Activated effector memory CD4-positive, alpha-beta T cell treated with anti-CD3 and anti-CD28 coated beads, Interleukin-2, amount 50 U/mL, for 16 hours (primary cell): ENCODE measurements at regions not wholly inside any gene's neighbourhood (a gene's known extent, or its start where the extent isn't known, plus 50 kb on each side); places are given as distances from the start of the nearest gene placed in this dataset.

Experiments
- DNase-seq: peaks from one replicate; pipeline ENCODE4 v3.0.0-alpha.2; 2020

GRCh38 chr14:78075033-78075432 lies 95.1 kb upstream of the NRXN3 start:
- no peak for DNase-seq

GRCh38 chr14:78075555-78076277 lies 94.5 kb upstream of the NRXN3 start:
- no peak for DNase-seq

- no peak for DNase-seq
These were observed 88.9 kb upstream of the NRXN3 start for GRCh38 chr14:78081245-78081644.

GRCh38 chr14:78083837-78084236 lies 86.3 kb upstream of the NRXN3 start:
- no peak for DNase-seq

GRCh38 chr14:78086342-78086741 lies 83.8 kb upstream of the NRXN3 start:
- no peak for DNase-seq

- DNase-seq = no peak
These were observed 81.3 kb upstream of the NRXN3 start for GRCh38 chr14:78088916-78089315.

GRCh38 chr14:78090864-78091263 lies 79.3 kb upstream of the NRXN3 start:
- no peak for DNase-seq

- DNase-seq = no peak
These were observed 78.8 kb upstream of the NRXN3 start for GRCh38 chr14:78091361-78091760.

- DNase-seq = no peak
These were observed 78.1 kb upstream of the NRXN3 start for GRCh38 chr14:78092040-78092439.

GRCh38 chr14:78103271-78103670 lies 66.9 kb upstream of the NRXN3 start:
- DNase-seq = no peak

GRCh38 chr14:78104160-78104559 lies 66.0 kb upstream of the NRXN3 start:
- DNase-seq = no peak

- DNase-seq = no peak
These were observed 65.5 kb upstream of the NRXN3 start for GRCh38 chr14:78104655-78105054.

GRCh38 chr14:78106381-78106780 lies 63.8 kb upstream of the NRXN3 start:
- no peak for DNase-seq

- DNase-seq = no peak
These were observed 63.0 kb upstream of the NRXN3 start for GRCh38 chr14:78107166-78107565.

- DNase-seq = no peak
These were observed 50.7 kb upstream of the NRXN3 start for GRCh38 chr14:78119440-78119839.
